MCF 10A (cell line): ENCODE measurements at regions not wholly inside any gene's neighbourhood (a gene's known extent, or its start where the extent isn't known, plus 50 kb on each side); places are given as distances from the start of the nearest gene placed in this dataset.

ENCODE experiments used
- BruUV-seq: library from RNA; stranded (reverse); fragments of 400-500 nt; replicated peaks from 2 replicates; lab custom pipeline; 2021; lab: Mats Ljungman, UMichigan
- CTCF ChIA-PET: fragments of 300-600 bp; sonication (Branson Sonifier 250); formaldehyde crosslinking; extraction: SDS; loops from one replicate; lab custom pipeline; 2021; ENCODE audit warnings: antibody characterized with exemption, inconsistent platforms; lab: Yijun Ruan, JAX
- POLR2A ChIA-PET: fragments of 300-600, 350-650 bp; sonication (Branson Sonifier 250); formaldehyde crosslinking; extraction: SDS; loops from one replicate; lab custom pipeline; 2020; ENCODE audit warnings: antibody characterized with exemption, inconsistent platforms; lab: Yijun Ruan, JAX
- DNase-seq: peaks from one replicate; pipeline ENCODE4 v3.0.0-alpha.2; 2018; ENCODE audit not compliant: unreplicated experiment
- H3K27ac Mint-ChIP-seq: one replicate; pipeline ENCODE4 v1.8.0; 2022; ENCODE audit warnings: mild to moderate bottlenecking, low read depth, mixed read lengths; ENCODE audit not compliant: unreplicated experiment
- H3K27me3 Mint-ChIP-seq: one replicate; pipeline ENCODE4 v1.8.0; 2022; ENCODE audit warnings: mixed read lengths; ENCODE audit not compliant: insufficient read depth, unreplicated experiment
- H3K36me3 Mint-ChIP-seq: one replicate; pipeline ENCODE4 v1.8.0; 2022; ENCODE audit warnings: mild to moderate bottlenecking, moderate library complexity, mixed read lengths; ENCODE audit not compliant: insufficient read depth, unreplicated experiment
- H3K4me1 Mint-ChIP-seq: one replicate; pipeline ENCODE4 v1.8.0; 2022; ENCODE audit warnings: mixed read lengths; ENCODE audit not compliant: insufficient read depth, unreplicated experiment
- H3K4me3 Mint-ChIP-seq: one replicate; pipeline ENCODE4 v1.8.0; 2022; ENCODE audit warnings: mild to moderate bottlenecking, moderate library complexity, mixed read lengths; ENCODE audit not compliant: unreplicated experiment
- H3K9me3 Mint-ChIP-seq: one replicate; pipeline ENCODE4 v1.8.0; 2022; ENCODE audit warnings: mixed read lengths; ENCODE audit not compliant: unreplicated experiment
- CTCF ChIP-seq: fragments of 200-600 bp; IDR thresholded peaks from one replicate; pipeline ENCODE4 v1.8.0; 2022; ENCODE audit warnings: antibody characterized with exemption, mild to moderate bottlenecking; ENCODE audit not compliant: unreplicated experiment
- intact Hi-C: fragments of 100-400 bp; cut with micrococcal nuclease; formaldehyde crosslinking; loops from 2 replicates; pipeline ENCODE4 v1.14.1; 2022

GRCh38 chrX:139198936-139199335, 331.6 kb upstream of the F9 start:
- no peak overlapping the region for H3K27ac Mint-ChIP-seq
- H3K27me3 Mint-ChIP-seq: no peaks in the 10 kb centered on the region
- no peak overlapping the region for H3K4me3 Mint-ChIP-seq
- no TSS peak for BruUV-seq
- CTCF ChIA-PET: interaction anchor here (0.7 kb wide), 1 partner anchor 11 kb away, joined by 3 read pairs; no protein-coding TSS in a partner anchor
- no peaks in the 10 kb centered on the region for H3K9me3 Mint-ChIP-seq
- intact Hi-C loops: no loop called here
- DNase-seq: no peak
- TF ChIP-seq CTCF: no peak
- POLR2A ChIA-PET: no interaction called here
- peaks cover 9% of the 10 kb centered on the region for H3K4me1 Mint-ChIP-seq
- H3K36me3 Mint-ChIP-seq: no peaks in the 10 kb centered on the region

GRCh38 chrX:139196890-139197289, 333.6 kb upstream of the F9 start:
- no peak for TF ChIP-seq CTCF
- H3K36me3 Mint-ChIP-seq: no peaks in the 10 kb centered on the region
- H3K27ac Mint-ChIP-seq: no peak overlapping the region
- H3K4me1 Mint-ChIP-seq: peaks cover 9% of the 10 kb centered on the region
- intact Hi-C loops: no loop called here
- H3K9me3 Mint-ChIP-seq: no peaks in the 10 kb centered on the region
- H3K27me3 Mint-ChIP-seq: no peaks in the 10 kb centered on the region
- DNase-seq: no peak
- BruUV-seq: no TSS peak
- H3K4me3 Mint-ChIP-seq: no peak overlapping the region
- ChIA-PET CTCF (no interaction called here), POLR2A (no interaction called here)

- Mint-ChIP-seq H3K4me3 (no peak overlapping the region), H3K4me1 (no peaks in the 10 kb centered on the region), H3K27ac (no peak overlapping the region), H3K27me3 (no peaks in the 10 kb centered on the region), H3K36me3 (no peaks in the 10 kb centered on the region), H3K9me3 (no peaks in the 10 kb centered on the region)
- CTCF ChIA-PET: no interaction called here
- intact Hi-C loops: no loop called here
- no peak for DNase-seq
- no TSS peak for BruUV-seq
- no peak for TF ChIP-seq CTCF
- POLR2A ChIA-PET: interaction anchor here (1.3 kb wide), 1 partner anchor 14 kb away, joined by 4 read pairs; no protein-coding TSS in a partner anchor
These were observed 335.8 kb upstream of the F9 start for GRCh38 chrX:139194571-139195280.

GRCh38 chrX:139192386-139192961, 338.1 kb upstream of the F9 start:
- H3K4me3 Mint-ChIP-seq: no peak overlapping the region
- no peaks in the 10 kb centered on the region for H3K36me3 Mint-ChIP-seq
- no peak for DNase-seq
- no TSS peak for BruUV-seq
- POLR2A ChIA-PET: no interaction called here
- no peaks in the 10 kb centered on the region for H3K4me1 Mint-ChIP-seq
- no peak overlapping the region for H3K27ac Mint-ChIP-seq
- no peaks in the 10 kb centered on the region for H3K27me3 Mint-ChIP-seq
- TF ChIP-seq CTCF: no peak
- intact Hi-C loops: no loop called here
- no peaks in the 10 kb centered on the region for H3K9me3 Mint-ChIP-seq
- CTCF ChIA-PET: no interaction called here
